GM10266 (cell line): ENCODE measurements at regions not wholly inside any gene's neighbourhood (a gene's known extent, or its start where the extent isn't known, plus 50 kb on each side); places are given as distances from the start of the nearest gene placed in this dataset.

Source experiments
- DNase-seq: peaks from one replicate; pipeline ENCODE4 v3.0.0; 2012; ENCODE audit errors: extremely low spot score
- TF ChIP-seq, protein P1 (sequence below): IDR thresholded peaks from 2 replicates; pipeline ENCODE4 v1.5.1; 2012; ENCODE audit warnings: mild to moderate bottlenecking, low read depth; ENCODE audit not compliant: control insufficient read depth, insufficient read depth; ENCODE audit errors: missing control alignments

GRCh38 chr7:46551603-46552002 is 630.5 kb upstream of the IGFBP3 start:
- no peak for DNase-seq
- TF ChIP-seq, protein P1, sequence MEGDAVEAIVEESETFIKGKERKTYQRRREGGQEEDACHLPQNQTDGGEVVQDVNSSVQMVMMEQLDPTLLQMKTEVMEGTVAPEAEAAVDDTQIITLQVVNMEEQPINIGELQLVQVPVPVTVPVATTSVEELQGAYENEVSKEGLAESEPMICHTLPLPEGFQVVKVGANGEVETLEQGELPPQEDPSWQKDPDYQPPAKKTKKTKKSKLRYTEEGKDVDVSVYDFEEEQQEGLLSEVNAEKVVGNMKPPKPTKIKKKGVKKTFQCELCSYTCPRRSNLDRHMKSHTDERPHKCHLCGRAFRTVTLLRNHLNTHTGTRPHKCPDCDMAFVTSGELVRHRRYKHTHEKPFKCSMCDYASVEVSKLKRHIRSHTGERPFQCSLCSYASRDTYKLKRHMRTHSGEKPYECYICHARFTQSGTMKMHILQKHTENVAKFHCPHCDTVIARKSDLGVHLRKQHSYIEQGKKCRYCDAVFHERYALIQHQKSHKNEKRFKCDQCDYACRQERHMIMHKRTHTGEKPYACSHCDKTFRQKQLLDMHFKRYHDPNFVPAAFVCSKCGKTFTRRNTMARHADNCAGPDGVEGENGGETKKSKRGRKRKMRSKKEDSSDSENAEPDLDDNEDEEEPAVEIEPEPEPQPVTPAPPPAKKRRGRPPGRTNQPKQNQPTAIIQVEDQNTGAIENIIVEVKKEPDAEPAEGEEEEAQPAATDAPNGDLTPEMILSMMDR: no peak

DNA sequence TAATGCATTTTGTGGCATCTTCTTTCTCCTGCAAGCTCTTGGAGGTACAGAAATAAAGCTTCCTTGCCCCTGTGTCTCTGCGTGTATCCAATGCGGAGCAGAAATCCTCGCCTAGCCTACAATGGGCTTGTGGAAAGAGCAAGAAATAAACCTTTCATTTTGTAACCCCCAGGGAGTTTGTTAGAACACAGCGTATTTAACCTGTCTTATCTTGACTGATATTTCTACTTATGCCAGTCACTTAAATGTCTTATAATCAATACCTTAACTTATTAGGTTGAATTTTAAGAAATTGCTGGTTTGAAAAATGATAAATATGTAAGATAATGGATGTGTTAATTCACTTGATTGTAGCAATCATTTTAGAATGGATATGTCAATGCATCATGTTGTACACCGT is 629.8 kb upstream of the IGFBP3 start:
- no peak for DNase-seq
- TF ChIP-seq, protein P1: no peak

DNA sequence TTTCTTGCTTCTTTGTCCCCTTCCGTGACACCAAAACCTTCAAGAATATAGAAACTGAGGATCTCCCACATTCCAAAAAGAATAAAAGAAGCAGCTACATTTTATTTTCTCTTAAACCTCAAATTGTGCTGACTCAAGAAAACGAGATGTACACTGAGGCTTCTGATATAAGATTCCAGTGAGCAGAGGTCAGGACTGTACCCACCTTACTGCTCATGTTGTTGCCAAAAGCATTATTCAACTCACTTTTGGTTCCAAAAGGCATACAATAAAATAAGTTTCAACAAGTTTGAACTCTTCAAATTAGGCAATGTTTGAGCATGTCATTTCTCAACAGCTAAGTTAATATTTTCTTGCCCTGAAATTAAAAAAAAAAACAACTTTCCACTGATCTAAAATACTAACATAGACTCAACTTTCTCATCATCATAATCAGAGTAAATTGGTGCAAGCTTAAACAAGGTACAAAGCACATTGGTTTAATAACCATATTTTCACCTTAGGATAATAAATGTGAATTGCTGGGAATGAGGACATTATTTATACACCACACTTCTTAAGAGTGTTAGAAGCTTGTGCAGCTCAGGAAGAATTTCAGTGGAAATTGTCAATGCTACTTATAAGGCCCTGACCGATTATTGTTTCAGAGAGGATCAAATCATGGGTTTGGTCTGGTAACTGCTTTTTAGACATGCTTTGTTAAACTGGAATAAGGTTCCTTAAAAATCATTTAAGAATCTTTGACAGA is 629.0 kb upstream of the IGFBP3 start:
- TF ChIP-seq, protein P1: no peak
- no peak for DNase-seq

GRCh38 chr7:46549347-46549746 is 628.3 kb upstream of the IGFBP3 start:
- TF ChIP-seq, protein P1: no peak

DNA sequence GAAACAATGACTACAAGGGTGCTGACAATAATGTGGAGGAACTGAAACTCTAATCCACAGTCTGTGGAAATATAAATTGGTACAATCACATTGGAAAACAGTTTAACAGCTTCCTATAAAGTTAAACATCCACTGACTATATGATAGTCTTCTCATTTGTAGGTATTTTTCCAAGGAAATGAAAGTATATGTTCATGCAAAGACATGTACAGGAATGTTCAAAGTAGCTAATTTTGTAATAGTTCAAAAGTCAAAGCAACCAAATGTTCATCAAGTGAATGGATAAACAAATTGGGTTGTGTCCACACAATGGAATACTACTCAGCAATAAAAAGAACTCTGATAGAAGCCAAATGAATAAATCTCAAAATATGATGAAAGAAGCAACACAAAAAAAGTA is 626.0 kb upstream of the IGFBP3 start:
- DNase-seq: no peak
- TF ChIP-seq, protein P1: no peak

More at GRCh38 chr7:46549347-46549746, 628.3 kb upstream of the IGFBP3 start:
- DNase-seq: no peak

DNA sequence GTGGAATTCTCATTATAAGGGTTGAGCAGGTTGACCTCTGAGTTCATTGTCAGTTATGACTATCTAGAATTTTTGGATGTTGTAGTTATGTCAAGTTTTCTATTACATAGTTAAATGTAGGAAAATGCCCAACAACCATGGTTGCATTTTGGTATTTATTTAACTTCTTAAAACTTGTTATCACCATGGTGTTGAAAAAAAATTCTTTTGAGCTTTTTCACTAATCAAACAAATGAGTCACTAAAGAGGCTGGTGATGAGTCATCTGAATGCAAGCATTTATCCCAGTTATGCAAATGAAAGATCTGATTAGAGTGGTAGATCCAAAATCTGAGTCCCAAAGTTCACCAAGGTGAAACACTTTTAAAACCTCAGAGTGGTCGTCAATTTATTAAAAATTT is 624.7 kb upstream of the IGFBP3 start:
- TF ChIP-seq, protein P1: no peak
- no peak for DNase-seq

DNA sequence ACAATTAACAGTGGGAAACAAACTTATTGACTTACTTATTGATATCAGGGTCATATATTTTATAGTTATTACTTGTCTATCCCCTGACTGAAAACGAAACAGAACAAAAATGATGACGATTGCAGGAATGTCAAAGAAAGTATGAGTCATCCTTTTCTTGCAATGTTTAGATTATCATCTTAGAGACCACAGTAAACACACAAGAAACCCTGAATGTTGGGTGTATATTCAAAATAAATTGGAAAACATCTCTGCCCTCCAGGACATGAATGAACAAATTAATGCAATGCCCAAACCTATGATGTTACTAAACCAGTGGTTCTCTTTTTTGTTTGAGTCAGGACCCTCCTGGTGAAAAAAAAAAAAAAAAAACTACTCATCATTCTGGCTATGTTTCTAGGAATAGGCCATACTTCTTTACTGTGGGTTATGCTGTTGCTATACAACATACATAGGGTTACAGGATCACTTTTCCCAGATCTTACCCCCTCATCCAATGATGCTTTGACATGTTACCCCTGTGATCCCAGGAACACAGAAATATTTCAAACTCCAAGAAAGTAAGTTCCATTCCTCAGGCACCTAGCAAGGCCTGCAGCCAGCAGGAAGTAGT is 623.4 kb upstream of the IGFBP3 start:
- DNase-seq: no peak
- TF ChIP-seq, protein P1: no peak
